ENCODE measurements at regions not wholly inside any gene's neighbourhood (a gene's known extent, or its start where the extent isn't known, plus 50 kb on each side); places are given as distances from the start of the nearest gene placed in this dataset.

DNA sequence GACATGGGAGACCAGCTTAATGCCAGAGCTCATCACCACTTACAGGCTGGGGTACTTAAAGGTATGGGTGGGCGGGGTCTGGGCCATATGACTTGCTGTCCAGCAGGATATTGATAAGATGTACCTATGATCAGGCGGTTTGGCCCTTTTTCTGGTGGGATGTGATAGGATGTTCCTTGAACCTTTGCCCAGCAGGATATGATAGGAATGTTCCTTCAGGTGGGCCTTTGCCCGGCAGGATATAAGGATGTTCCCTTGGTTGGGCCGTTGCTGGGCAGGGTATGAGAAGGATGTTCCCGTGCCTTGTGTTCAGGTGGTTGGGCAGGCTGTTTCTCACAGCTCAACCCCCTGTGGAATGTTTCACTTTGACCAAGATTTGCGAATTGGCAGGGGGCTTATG, 187.2 kb upstream of the CXCL12 start (continued):
- TF ChIP-seq, protein P1, sequence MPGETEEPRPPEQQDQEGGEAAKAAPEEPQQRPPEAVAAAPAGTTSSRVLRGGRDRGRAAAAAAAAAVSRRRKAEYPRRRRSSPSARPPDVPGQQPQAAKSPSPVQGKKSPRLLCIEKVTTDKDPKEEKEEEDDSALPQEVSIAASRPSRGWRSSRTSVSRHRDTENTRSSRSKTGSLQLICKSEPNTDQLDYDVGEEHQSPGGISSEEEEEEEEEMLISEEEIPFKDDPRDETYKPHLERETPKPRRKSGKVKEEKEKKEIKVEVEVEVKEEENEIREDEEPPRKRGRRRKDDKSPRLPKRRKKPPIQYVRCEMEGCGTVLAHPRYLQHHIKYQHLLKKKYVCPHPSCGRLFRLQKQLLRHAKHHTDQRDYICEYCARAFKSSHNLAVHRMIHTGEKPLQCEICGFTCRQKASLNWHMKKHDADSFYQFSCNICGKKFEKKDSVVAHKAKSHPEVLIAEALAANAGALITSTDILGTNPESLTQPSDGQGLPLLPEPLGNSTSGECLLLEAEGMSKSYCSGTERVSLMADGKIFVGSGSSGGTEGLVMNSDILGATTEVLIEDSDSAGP (CRISPR knock-in tag; IDR thresholded peaks at IDR 0.05), result no peak
- TF ChIP-seq JUND (IDR thresholded peaks at IDR 0.05; ENCODE audit: borderline replicate concordance, low read depth, low read length) (no peak), JUND (tag; IDR thresholded peaks at IDR 0.05; ENCODE audit: borderline replicate concordance, low read depth, low read length) (no peak), TAF7 (tag; IDR thresholded peaks at IDR 0.05) (no peak)
- TF ChIP-seq, protein P2, sequence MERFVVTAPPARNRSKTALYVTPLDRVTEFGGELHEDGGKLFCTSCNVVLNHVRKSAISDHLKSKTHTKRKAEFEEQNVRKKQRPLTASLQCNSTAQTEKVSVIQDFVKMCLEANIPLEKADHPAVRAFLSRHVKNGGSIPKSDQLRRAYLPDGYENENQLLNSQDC (CRISPR knock-in tag; IDR thresholded peaks at IDR 0.05), result no peak

DNA sequence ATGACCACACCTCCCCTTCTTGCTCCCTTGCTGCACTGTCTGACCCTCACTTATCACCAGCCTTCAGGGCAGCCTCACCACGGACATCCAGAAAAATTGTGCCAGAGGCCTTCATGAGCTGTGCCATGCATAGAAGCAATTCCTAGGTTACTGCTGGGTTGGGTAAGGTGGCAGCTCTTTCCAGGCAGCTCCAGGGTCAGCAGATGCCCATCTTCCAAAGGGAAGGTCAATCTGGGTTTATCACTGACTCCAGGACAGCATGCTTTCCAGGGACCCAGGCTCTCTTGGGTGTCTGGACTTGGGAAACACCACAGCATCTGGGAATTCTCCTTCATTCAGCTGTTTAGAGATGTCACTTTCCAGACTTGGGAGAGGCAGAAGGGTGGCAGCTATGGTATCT, 188.9 kb upstream of the CXCL12 start:
- Histone ChIP-seq H3K36me3 (ENCODE audit: control insufficient read depth, insufficient read depth, low read length) (no peaks in the 10 kb centered on the region), H3K4me2 (ENCODE audit: insufficient read depth, low read length) (no peak overlapping the region), H3K27me3 (ENCODE audit: control insufficient read depth in 2 of 2, insufficient read depth in 2 of 2, low read length in 2 of 2) (peaks cover 0 to 13% of the 10 kb centered on the region in 2 experiments; a peak in 2 of 5 replicates), H3K9me3 (replicated peaks; ENCODE audit: control insufficient read depth, insufficient read depth, low read depth, low read length) (no peaks in the 10 kb centered on the region), H4K20me1 (replicated peaks; ENCODE audit: control insufficient read depth, insufficient read depth, low read length) (no peaks in the 10 kb centered on the region), H3K9ac (ENCODE audit: insufficient read depth in 1 of 2, low read depth in 2 of 2, low read length in 2 of 2) (no peak overlapping the region), H3K79me2 (ENCODE audit: control insufficient read depth, insufficient read depth, low read length) (no peaks in the 10 kb centered on the region), H3K4me1 (replicated peaks in 1 of 2; ENCODE audit: control insufficient read depth in 2 of 2, insufficient read depth in 2 of 2, low read length in 2 of 2) (no peaks in the 10 kb centered on the region), H2AFZ (ENCODE audit: low read depth, low read length) (no peak overlapping the region), H3K4me3 (no peak overlapping the region), H3K9me1 (ENCODE audit: control insufficient read depth, insufficient read depth, low read length) (no peaks in the 10 kb centered on the region), H3K27ac (ENCODE audit: extremely low read depth, low read depth, low read length) (no peak overlapping the region)
- BruUV-seq (replicated peaks), result no TSS peak
- ATAC-seq (no peak), FAIRE-seq (no peak), DNase-seq (ENCODE audit: extremely low read depth in 1 of 4, low spot score in 3 of 4) (no peak)
- ChIA-PET CTCF (ENCODE audit: low intra/inter-chr PET ratio) (no interaction called here), POLR2A (no interaction called here)
- TF ChIP-seq ZNF780A (CRISPR knock-in tag; IDR thresholded peaks at IDR 0.05), result no peak
- TF ChIP-seq, protein P3, sequence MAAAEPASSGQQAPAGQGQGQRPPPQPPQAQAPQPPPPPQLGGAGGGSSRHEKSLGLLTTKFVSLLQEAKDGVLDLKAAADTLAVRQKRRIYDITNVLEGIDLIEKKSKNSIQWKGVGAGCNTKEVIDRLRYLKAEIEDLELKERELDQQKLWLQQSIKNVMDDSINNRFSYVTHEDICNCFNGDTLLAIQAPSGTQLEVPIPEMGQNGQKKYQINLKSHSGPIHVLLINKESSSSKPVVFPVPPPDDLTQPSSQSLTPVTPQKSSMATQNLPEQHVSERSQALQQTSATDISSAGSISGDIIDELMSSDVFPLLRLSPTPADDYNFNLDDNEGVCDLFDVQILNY (CRISPR knock-in tag; IDR thresholded peaks at IDR 0.05), result no peak
- TF ChIP-seq, protein P4, sequence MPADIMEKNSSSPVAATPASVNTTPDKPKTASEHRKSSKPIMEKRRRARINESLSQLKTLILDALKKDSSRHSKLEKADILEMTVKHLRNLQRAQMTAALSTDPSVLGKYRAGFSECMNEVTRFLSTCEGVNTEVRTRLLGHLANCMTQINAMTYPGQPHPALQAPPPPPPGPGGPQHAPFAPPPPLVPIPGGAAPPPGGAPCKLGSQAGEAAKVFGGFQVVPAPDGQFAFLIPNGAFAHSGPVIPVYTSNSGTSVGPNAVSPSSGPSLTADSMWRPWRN (IDR thresholded peaks at IDR 0.05; ENCODE audit: low read depth), result no peak
- TF ChIP-seq, protein P5, sequence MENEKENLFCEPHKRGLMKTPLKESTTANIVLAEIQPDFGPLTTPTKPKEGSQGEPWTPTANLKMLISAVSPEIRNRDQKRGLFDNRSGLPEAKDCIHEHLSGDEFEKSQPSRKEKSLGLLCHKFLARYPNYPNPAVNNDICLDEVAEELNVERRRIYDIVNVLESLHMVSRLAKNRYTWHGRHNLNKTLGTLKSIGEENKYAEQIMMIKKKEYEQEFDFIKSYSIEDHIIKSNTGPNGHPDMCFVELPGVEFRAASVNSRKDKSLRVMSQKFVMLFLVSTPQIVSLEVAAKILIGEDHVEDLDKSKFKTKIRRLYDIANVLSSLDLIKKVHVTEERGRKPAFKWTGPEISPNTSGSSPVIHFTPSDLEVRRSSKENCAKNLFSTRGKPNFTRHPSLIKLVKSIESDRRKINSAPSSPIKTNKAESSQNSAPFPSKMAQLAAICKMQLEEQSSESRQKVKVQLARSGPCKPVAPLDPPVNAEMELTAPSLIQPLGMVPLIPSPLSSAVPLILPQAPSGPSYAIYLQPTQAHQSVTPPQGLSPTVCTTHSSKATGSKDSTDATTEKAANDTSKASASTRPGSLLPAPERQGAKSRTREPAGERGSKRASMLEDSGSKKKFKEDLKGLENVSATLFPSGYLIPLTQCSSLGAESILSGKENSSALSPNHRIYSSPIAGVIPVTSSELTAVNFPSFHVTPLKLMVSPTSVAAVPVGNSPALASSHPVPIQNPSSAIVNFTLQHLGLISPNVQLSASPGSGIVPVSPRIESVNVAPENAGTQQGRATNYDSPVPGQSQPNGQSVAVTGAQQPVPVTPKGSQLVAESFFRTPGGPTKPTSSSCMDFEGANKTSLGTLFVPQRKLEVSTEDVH (IDR thresholded peaks at IDR 0.05; ENCODE audit: low read depth, partially characterized antibody), result no peak
- no peak for TF ChIP-seq SMC3 (conservative IDR thresholded peaks at IDR 0.05; ENCODE audit: insufficient read depth, low read depth, low read length)
- no peak for TF ChIP-seq CREM (IDR thresholded peaks at IDR 0.05; ENCODE audit: low read depth)
- 10% methylated on average over 1 of the region's 1 CpG for WGBS (ENCODE audit: insufficient coverage, low coverage, missing lambda C conversion rate)
- intact Hi-C loops (cut with micrococcal nuclease) (no loop called here), in situ Hi-C loops (cut with MboI) (no loop called here)

All from K562 (cell line).